ENCODE measurements at regions not wholly inside any gene's neighbourhood (a gene's known extent, or its start where the extent isn't known, plus 50 kb on each side); places are given as distances from the start of the nearest gene placed in this dataset.

DNA sequence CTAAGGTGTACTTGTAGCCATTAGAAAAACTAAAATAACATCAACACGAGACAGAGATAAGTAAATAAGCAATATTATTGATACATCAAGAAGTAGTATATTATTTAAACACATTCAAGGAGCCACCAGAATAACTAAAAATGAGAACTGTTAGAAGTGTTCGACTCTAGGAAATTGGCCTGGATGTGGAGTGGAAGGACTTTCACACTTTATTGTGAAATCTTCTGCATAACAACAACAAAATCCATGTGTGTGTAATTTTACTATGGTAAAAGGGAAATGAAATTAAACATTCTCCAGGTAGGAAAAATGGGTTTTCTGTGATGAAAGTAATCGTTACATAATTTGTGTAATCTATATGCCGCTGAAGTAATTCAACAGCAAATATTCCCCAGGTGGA is 96.3 kb upstream of the RNF152 start:
- DNase-seq (ENCODE audit: low read depth), result no peak

DNA sequence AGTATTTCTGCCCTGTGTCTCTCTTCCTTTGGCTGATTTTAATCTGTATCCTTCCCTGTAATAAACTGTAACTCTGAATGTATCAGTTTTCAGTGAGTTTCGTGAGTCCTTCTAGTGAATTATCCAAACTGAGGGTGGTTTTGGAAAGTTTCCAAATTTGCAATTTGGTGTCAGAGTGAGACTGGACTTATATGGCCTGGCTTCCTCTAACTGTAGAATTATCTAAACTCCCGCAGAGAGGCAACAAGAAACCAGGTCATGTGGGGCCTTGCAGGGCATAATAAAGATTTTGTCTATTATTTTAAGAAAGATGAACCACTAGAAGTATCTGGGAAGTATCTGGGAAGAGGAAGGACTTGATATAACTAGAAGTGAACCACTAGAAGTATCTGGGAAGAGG is 95.3 kb upstream of the RNF152 start:
- no peak for DNase-seq (ENCODE audit: low read depth)

DNA sequence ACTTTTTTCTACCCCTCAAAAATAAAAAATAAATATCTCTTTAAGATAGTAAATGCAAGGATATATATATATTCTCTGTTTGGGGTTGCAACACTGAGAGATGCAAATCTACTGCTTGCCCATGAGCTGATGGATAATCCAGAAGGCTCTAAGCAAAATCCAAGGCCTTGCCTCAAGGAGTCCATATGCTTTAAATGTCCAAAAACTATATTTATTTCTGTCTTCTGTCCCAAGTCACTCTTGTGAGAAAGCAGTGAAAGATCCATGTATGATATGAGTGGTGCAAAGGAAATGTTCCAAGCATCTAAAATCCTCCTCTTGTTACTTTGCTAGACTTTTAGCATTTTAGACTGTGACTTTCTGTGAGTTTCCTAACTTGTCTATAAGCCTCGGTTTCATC is 92.9 kb upstream of the RNF152 start:
- DNase-seq (ENCODE audit: low read depth), result no peak

DNA sequence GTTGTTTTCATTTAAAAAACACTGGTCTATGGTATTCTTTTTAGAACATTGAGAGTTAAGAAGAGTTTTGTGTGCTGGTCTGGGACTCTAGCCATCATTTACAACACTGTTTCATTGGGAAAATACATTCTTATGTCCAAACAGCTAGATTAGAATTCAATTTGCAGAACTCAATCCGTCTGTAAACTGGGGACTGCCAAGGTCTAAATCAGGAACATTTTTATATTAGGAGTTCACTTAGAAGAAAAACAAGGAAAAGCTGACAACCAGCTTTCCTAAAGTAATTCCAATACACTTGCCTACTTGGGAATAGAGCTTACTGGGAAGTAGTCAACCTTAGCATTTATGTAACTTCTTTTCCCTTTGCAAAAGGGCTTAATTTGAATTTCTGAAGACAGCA is 91.5 kb upstream of the RNF152 start:
- no peak for DNase-seq (ENCODE audit: low read depth)

DNA sequence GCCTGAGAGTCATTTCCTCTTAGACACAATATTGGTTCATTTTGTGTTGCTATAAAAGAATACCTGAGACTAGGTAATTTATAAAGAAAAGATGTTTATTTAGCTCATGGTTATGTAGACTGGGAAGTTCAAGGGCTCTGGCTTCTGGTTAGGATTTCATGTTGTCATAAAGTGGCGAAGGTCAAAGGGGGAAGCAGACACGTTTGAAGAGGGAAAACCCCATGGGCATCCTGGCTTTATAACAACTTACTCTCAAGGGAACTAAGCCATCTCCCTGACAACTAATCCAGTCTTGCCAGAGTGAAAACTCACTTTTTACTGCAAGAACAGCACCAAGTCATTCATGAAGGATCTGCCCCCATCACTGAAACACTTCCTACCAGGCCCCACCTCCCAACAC is 89.7 kb upstream of the RNF152 start:
- no peak for DNase-seq (ENCODE audit: low read depth)

DNA sequence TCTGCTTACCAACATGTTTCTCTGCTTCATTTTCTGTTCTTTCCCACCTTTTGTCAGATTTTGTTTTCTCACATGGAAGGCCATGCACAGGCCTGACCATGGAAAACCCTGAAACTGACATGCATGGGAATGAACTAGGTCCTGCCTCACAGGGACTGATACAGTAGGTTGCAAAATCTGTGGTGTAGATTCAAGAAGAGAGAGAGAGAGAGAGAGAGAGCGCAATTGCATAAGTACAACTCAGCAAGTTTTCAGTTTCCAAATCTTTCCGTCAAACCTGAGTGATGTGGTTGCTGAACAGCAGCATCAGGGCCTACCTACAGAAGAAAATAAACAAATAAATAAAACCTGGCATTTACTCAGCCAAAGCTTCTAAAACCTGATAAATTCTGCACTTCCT is 87.5 kb upstream of the RNF152 start:
- no peak for DNase-seq (ENCODE audit: low read depth)

DNA sequence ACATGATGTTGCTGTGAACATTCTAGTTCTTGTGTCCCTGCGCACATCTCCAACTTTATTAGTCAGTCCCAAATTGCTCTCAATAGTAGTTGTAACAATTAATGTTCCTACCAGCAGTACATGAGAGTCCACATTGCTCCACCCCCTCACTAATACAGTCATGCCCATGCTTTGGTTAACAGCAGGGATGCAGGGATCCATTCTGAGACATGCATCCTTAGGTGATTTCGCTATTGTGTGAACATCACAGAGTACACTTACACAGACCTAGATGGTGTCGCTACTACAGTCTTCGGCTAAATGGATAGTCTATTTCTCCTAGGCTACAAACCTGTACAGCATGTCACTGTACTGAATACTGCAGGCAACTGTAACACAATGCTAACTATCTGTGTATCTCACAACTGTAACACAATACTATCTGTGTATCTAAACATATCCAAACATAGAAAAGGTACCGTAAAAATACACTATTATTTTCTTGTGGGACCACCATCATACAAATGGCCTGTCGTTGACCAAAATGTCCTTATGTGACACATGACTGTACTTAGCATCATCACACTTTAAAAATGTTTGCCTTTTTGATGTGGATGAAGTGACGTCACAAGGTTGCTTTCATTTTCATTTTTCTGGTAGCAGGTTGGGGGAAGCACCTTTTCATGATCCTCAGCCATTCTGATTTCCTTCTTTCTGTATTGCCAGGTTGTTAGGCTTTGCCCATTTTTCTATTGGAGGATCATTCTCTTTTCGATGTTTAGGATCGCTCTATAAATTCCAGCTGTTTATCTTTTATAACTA is 82.9 kb upstream of the RNF152 start:
- no peak for DNase-seq (ENCODE audit: low read depth)

DNA sequence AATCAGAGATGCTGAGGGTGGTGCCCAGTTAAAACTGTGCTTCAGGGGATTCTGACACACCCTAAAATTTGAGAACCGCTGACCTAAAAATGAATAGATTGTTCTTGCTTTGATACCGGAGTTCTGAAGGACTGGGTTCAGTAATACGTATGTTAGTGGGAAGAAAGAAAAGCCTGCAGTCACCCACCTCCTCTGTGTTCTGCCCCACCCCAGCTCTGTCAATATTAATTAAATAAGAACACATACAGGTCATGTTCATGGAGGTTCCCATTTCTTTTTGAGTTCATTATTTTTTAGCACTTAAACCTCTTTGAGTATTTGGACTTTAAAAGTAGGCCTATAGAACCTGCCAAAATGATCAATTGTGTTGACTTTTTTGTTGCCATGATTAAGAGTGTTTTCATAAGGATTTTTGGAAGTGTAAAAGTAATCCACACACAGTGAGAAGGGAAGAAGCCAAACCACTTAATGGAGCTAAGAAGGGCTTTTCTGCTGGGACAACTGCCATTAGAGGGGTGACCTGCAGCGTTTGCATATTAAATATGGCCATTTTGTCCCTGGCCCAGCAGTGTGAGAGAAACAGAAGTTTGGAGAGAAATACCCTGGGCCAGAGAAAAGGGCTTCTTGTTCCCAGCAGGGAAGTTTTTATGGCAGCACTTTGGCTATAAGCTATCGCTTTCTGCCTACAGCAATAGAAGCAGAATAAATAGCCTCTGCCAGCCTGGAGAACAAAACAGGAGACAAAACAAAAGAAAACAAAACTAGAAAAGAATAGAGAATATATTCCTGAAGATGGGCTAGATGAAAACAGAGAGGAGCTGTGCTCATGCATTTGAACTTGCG is 80.7 kb upstream of the RNF152 start:
- no peak for DNase-seq (ENCODE audit: low read depth)

DNA sequence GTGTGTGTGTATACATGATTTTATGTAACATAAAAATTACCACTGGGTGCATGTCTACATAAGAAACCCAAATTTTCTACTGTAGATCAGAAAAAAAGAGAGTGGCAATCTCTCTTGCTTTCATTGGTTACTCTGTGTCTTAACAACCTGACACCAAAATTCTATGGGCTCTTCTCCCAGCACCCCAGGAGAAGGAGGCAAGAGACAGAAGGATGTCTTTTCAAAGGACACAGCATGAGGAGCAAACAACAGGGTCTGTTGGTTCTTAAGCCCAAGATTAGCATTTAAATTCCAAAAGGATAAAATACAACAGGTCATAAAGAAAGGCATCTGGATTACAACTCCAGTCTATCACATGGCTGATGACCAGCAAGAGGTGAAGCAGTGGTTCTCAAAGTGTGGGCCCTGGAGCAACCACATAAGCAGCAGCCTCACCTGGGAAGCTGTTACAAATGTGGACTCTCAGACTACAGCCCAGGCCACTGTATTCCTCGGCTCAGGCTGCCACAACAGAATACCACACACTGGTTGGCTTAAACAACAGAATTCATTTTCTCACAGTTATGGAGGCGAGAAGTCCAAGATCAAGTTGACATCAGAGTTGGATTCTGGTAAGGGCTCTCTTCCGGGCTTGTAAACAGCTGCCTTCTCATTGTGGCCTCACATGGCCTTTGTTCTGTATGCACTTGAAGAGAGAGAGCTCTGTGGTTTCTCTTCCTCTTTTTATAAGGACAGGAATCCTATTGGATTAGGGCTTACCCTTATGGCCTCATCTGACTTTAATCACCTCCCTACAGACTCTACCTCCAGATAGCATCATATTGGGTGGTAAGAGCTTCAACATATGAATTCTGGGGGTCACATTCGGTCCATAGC is 79.8 kb upstream of the RNF152 start:
- DNase-seq (ENCODE audit: low read depth), result no peak

DNA sequence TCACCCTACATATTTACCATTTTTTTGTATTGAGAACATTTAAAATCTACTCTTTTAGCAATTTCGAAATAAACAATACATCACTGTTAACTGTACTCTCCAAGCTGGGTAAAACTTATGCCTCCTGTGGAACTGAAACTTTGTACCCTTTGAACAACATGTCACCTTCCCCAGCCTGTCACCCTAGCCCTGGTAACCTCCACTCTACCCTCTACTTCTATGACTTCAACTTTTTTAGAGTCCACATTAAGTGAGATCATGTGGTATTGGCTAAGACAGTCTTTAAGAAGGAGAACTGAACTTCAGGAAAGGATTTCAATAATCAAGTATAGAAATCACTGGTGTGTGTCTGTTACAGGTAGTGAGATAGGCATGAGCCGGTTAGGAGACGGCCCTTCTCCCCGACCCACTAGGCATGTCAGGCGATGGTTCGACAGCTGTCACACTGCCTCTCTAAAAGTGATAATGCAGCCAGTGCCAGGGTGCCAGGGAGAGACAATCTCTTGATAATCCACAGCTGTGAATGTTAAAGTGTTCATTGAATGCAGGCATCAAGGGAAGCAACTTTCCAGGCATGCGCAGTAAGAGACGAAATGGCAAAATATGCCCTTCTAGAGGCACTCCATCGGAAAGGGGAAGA is 74.6 kb upstream of the RNF152 start:
- no peak for DNase-seq (ENCODE audit: low read depth)

DNA sequence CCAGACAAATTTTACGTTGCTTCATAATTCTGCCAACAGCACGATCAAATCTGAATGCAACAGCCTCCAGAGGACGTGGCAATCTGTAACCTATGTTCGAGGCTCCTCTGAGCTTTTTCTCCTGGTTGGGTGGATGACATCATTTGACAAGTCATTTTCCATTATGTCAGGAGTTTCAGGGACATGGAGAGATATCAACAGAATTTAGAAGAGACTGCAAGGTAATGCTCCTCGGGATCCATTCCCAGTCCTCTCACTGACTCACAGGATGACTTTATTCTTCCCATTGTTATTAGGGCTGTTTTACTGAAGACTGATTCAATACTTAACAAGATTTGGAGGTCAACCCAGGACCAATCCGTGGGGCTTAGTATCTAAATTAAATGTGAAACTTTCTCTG is 72.5 kb upstream of the RNF152 start:
- DNase-seq (ENCODE audit: low read depth), result no peak

DNA sequence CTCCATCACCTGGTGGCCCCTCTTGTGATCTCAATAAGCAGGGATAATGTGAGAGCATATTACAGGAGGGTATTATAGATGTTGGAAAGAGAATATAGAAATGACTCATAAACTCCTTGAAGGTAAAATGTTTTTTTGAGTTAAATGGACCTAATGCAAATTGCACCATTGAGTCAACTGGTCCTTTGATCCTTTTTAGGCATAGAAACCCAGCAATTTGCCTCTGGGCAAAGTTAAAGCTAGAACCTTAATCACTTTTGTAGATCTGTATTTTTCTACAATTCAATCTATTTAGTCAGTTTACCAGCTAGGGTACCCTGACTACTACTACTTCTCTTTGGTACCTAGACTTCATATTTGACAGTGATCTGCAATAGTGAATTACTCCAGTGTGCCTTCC is 71.8 kb upstream of the RNF152 start:
- DNase-seq (ENCODE audit: low read depth), result no peak

DNA sequence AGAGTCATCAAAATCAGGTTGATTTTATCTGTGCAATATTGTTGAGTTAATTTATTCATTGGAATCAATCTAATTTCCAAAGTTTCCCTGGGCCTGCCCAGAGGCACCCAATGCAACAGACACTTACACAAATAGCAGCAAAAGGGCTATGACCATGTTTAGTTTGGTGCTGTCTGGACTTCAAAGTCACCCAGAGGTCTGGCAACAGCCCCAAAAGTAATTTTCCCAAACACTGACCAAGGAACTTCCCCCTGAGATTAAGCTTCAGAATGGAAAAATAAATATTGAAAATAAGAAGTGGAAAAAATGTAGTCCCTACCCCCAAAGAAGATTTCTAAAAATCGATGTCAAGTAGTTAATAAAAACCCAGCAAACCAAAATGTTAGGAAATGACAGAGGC is 70.9 kb upstream of the RNF152 start:
- DNase-seq (ENCODE audit: low read depth), result no peak

DNA sequence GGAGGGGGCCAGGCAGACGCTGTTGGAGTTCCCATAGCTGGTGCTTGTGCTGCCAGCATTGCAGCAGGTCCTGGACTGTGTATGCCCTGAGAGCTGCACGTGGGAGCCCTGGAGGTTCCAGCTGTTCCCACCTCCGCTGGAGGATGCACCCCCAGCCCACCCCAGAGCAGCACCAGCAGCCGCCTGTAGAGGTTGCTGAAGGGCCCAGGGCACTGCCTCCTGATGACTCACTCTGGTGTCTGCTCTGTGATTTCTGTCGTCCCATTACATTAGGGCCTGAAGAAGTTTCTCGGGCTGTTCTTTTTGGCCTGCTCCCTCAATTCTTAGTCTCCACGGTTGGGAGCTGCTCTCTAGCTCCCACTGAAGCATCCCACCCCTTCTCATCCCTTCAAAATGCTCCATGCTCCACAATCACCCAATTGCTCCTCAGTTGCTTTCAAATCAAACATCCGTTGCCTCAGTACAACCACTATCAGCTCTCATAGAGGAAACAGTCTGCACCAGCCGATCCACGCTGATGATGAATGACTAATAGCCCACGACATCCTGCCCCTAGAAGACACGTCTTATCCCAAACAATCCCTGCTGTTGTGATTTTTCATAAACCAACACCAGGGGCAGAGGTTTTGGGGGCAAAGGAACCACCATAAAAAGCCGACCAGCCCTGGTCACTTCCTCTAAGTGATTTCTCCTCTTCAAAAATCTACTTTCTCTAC is 65.2 kb upstream of the RNF152 start:
- DNase-seq (ENCODE audit: low read depth), result no peak

DNA sequence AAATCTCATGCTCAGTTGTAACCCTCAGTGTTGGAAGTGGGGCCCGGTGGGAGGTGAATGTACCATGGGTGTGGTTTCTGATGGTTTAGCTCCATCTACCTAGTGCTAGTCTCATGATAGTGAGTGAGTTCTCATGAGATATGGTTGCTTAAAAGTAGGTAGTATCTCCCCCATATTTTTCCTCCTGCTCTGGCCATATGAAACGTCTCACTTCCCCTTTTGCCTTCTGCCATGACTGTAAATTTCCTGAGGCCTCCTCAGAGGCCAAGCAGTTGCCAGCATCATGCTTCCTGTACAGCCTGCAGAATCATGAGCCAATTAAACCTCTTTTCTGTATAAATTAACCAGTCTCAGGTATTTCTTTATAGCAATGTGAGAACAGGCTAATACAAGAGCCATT is 62.8 kb upstream of the RNF152 start:
- DNase-seq (ENCODE audit: low read depth), result no peak

DNA sequence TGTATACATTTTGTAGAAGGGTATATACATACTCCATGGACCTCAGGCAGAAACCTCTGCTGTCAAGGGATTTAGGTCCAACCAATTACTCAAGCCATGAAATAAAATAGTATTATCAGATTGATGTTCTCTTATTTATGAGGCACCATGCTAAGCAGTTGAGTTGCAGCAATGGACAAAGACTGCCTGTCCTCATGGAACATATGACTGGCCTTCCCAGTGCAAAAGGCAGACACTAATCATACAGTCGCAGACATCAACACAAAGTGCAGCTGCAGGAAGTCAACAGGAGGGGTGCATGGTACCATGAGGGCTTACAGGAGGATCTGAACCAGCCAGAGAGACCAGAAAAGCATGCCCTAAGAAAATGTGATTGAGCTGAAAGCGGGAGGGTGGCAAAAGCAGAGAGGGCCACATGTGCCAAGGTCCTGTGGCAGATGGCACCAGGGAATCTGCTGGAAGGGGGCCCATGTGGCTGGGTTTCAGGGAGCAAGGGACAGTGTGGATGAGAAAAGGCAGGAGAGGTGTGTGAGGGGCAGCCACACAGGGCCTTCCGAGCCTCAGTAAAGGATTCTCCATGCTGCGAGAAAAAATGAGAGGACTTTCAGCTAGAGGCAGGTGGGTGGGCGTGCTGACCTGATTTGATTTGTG is 61.4 kb upstream of the RNF152 start:
- DNase-seq (ENCODE audit: low read depth), result no peak

DNA sequence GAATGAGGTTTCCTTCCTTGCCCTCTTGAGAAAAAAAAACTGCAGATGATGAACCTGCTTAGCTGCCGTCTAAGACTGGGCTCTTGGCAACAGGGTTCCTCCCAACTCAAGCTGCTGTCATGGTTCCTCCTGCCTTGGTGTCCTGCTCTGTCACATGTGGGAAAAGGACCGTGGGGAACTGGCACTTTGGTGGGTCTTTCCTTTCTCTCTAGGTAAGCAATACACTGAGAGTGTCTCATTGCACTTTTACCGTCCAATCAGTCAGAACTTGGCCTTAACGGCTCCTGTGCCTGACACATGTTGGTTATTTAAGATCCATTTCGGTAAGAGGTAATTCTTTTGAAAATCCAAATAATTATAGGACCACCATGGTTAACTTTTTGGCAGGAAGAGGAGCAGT is 60.8 kb upstream of the RNF152 start:
- DNase-seq (ENCODE audit: low read depth), result no peak

DNA sequence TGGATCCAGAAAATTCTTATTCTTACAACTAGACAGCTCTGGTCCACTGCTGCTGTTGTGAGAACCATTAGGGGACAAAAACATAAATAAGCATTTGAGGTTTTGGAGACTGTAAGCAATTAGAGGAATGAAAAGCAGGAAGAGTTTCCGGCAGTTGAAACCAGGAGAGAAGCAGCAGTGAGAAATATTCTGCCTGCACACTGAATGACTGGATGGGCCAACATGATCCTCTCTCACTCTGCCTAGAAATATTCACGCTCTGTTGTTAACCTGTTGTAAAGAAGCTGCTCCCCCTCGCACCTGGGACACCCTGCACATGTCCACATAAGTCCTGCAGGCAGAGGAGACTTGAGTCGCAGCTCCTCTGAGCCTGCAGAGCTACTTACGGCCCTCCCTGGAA is 60.4 kb upstream of the RNF152 start:
- DNase-seq (ENCODE audit: low read depth), result no peak

DNA sequence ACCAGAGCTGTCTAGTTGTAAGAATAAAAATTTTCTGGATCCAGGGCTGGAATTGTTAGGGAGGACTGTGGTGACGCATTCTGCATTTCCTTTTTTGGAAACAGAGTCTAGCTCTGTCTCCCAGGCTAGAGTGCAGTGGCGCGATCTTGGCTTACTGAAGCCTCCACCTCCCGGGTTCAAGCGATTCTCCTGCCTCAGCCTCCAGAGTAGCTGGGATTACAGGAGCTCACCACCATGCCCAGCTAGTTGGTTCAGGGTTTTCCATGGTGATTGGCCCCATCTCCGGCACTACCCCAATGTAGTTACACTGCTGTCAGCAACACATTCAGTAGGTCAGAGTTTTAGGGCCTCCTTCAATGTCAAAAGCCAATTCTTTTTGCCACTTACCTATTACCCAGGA is 58.6 kb upstream of the RNF152 start:
- DNase-seq (ENCODE audit: low read depth), result no peak

DNA sequence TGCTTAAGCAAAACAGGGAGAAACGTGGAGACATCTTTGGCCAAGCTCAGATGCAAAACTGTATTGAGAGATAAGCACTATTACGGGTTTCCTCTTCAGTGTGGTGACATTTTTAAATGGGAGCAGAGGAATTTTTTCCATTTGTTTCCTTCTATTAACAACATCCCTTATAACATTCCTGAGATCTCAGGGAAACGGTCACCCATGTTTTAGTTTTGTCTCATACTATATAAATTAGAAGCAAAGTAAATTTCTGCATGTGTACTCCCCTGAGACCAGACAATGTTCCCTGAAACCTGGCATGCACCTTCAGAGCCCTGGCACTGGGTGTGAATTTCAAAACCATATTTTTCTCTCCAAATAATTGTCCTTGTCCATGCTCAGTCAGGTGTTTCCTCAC is 57.6 kb upstream of the RNF152 start:
- DNase-seq (ENCODE audit: low read depth), result no peak

DNA sequence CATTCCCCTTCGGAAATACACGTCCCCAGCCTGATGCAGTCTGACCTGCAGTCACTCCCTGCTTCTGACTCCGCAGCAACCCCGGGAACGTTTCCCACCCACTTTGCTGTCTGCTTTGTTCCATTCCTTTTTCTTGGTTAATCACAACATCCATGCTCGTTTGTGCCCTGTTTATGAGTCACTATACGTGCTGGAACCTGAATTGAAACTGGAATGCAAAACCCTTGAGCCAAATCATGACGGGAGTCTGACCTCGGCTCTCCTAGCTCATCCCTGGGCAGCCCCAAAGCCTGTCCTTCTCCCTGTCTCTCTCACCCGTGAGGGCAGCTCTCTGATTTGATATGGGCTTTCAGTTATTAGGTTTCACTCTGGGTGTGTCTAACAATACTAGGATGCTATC is 57.1 kb upstream of the RNF152 start:
- no peak for DNase-seq (ENCODE audit: low read depth)

Measured in GM04503 (cell line).